Astrocyte of the spinal cord (primary cell): ENCODE measurements at regions not wholly inside any gene's neighbourhood (a gene's known extent, or its start where the extent isn't known, plus 50 kb on each side); places are given as distances from the start of the nearest gene placed in this dataset.

Experiments
- DNase-seq: peaks from one replicate; pipeline ENCODE4 v3.0.0; 2011; ENCODE audit warnings: low read depth, low spot score
- H3K4me3 ChIP-seq: 2 replicates; pipeline ENCODE4 v1.5.1; 2011; ENCODE audit warnings: low read depth, mild to moderate bottlenecking, low read length, moderate library complexity
- CTCF ChIP-seq: IDR thresholded peaks from 2 replicates; pipeline ENCODE4 v1.5.1; 2012; ENCODE audit warnings: low read depth, mild to moderate bottlenecking, low read length, inconsistent platforms
- in situ Hi-C: cut with HindIII; loops from 2 replicates; pipeline ENCODE4 v1.10.0; 2017; ENCODE audit warnings: low sequenced_read_pairs

- no peak overlapping the region for H3K4me3 ChIP-seq
- in situ Hi-C loops = no loop called here
- no peak for TF ChIP-seq CTCF
- no peak for DNase-seq
These were observed 58.2 kb upstream of the FOXP4 start for GRCh38 chr6:41487860-41488432.

DNA sequence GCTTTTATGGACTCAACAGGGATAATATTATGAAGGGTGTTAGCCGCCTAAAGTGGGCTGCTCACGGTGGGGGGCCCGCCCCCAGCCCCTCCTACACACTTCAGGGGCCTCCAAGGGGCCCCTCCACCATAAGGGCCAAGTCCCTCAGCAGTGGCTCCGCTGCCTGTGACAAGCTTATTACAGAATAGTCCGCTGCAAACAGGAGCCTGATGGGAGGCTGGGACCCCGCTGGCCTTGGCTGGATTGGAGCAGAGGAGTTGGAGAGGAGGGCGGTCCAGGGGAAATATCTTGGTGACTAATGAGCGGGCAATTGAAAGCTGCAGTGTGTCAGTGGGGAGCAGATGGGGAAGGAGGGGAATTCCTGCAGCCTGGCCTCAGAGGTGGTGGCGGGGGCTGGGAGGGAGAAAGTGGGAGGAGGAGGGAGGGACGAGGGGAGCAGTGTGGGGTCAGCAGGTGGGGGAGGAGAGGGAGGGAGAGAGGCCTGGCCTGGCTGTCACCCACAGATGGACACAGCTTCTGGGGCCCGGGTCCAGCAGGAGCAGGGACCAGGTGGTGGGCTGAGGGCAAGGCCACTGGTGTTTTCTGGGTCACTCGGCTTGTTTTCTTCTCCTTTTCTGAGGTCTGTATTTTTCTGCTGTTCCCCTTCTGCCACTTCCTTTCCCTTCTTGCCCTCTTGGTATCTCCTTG is 57.6 kb upstream of the FOXP4 start:
- in situ Hi-C loops = no loop called here
- no peak for TF ChIP-seq CTCF
- no peak overlapping the region for H3K4me3 ChIP-seq
- DNase-seq = peak; percentile 87

GRCh38 chr6:41489120-41489851 is 56.9 kb upstream of the FOXP4 start:
- no peak for TF ChIP-seq CTCF
- in situ Hi-C loops = no loop called here
- no peak overlapping the region for H3K4me3 ChIP-seq
- peak; percentile 73 for DNase-seq

DNA sequence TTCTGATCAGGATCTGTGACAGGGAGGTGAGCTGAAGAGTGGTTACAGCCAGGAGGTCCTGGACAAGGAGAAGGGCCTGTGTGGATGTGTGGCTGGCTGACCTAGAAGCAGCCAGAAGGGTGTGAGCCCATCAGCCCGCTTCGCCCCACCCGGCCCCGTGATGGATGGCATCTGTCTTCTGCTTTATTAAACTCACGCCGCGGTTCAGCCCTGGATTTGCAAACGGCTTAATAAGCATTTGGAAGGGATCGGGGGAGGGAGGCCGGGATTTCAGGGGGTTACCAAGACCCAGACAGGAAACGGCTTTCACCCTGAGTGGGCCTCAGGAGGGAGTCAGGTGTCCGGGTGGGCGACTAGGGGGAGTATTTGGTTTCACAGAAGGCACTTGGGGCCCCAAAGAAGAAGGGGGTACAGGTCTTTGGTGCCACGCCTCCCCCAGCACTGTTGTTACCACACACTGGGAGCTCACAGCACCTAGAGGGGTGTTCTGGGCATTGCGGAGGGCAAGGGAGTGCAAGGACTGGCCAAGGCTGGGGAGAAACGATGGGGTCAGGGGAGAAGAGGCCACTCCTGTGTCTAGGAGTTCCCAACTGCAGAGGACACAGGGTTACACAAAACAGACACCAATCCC is 53.8 kb upstream of the FOXP4 start:
- no peak overlapping the region for H3K4me3 ChIP-seq
- in situ Hi-C loops = no loop called here
- no peak for TF ChIP-seq CTCF
- DNase-seq = no peak

DNA sequence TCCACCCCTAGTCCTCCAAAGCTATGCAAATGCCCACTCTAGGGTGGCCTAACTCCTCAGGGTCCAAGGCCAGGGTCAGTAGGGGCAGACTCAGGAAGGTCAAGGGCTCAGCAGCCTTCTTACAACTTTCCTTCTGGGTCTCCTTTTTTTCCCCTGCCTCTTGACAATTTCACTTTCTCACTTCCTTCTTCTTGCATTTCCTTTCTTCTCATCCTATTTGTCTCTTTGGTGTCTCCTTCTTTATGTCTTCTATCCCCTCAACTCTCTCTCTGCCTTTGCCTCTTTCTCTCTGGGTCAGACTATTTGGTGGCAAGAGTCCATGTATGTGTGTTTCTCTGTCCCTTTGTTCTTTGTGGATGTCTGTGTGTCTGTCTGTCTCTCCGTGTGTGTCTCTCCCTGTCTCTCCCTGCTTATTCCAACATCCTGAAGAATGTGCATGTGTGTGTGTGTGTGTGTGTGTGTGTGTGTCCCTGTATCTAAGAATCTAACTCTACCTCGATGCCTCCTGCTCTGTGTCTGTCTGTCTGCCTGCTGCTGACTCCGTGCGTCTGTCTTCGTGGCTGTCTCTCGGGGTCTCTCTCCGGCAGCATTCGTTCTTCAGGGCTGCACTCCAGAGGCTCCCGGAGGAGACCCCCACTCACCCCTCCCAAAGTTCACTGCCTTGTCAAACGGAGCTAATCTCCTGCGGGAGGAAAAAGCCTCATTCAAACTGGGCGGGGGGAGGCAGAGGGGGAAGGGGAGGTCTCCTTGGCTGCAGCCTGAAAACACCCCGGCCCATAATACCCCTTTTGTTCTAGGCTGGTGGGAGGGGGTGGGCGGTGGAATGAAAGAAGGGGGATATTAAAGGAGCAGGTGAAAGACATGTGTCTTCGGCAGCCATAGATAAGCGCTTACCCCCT is 51.7 kb upstream of the FOXP4 start:
- TF ChIP-seq CTCF = no peak
- DNase-seq = no peak
- in situ Hi-C loops = no loop called here
- no peak overlapping the region for H3K4me3 ChIP-seq
